Erythroblast (primary cell): ENCODE measurements at regions not wholly inside any gene's neighbourhood (a gene's known extent, or its start where the extent isn't known, plus 50 kb on each side); places are given as distances from the start of the nearest gene placed in this dataset.

Experiments used
- GATA1 ChIP-seq: IDR thresholded peaks from 2 replicates; pipeline ENCODE4 v1.6.1; 2011; ENCODE audit warnings: low read depth, mild to moderate bottlenecking, control low read depth, low read length, moderate library complexity
- POLR2A ChIP-seq: IDR thresholded peaks from 2 replicates; pipeline ENCODE4 v1.6.1; 2011; ENCODE audit warnings: mild to moderate bottlenecking, low read length

DNA sequence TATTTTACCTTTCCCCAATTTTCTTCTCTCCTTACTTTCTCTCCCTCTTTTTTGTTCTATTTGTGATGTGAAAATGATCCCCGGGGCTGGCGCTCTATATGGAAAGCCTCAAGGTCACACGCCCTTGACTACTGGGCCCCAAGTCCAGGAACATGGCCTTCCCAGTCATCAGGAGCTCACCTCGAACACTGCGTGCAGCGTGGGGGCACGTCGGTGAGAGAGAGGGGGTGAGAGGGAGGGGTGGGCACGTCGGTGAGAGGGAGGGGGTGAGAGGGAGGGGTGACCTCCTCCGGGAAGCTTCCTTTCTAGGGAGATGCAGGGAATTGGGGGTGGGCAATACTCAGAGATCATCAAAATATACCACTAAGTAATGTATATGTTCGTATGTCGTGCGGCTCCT is 94.6 kb upstream of the TMPRSS2 start:
- TF ChIP-seq POLR2A (no peak), GATA1 (no peak)
